PC-9 (cell line): ENCODE measurements at regions not wholly inside any gene's neighbourhood (a gene's known extent, or its start where the extent isn't known, plus 50 kb on each side); places are given as distances from the start of the nearest gene placed in this dataset.

Experiments used
- EZH2 ChIP-seq: fragments of 200-600 bp; sonication (generic); IDR thresholded peaks from 2 replicates; pipeline ENCODE4 v1.8.0; 2017; ENCODE audit warnings: antibody characterized with exemption, low read depth
- TF ChIP-seq, protein P1 (sequence below): fragments of 200-600 bp; sonication (generic); conservative IDR thresholded peaks from 2 replicates; pipeline ENCODE4 v1.6.1; 2017; ENCODE audit warnings: mixed run types, antibody characterized with exemption, mild to moderate bottlenecking, moderate library complexity

DNA sequence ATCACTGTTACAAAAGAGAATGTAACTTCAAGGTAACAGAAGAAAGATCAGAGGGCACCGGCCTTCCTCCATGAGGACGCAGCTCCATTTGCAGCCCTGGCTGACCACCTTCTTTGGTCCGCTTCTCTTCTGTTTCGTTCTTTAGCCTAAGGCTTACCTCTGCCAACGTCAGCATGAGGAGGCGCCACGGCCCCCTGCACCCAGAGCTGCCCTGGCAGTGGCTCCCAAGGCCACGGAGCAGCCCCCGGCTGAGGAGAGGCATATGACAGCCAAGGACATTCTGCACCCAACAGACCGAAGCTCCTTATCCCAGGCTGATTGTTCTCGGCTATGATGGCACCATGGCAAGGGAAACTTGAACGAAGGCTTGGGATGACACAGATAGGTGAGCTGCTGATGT, 250.3 kb downstream of the TOMM20 start:
- TF ChIP-seq, protein P1, sequence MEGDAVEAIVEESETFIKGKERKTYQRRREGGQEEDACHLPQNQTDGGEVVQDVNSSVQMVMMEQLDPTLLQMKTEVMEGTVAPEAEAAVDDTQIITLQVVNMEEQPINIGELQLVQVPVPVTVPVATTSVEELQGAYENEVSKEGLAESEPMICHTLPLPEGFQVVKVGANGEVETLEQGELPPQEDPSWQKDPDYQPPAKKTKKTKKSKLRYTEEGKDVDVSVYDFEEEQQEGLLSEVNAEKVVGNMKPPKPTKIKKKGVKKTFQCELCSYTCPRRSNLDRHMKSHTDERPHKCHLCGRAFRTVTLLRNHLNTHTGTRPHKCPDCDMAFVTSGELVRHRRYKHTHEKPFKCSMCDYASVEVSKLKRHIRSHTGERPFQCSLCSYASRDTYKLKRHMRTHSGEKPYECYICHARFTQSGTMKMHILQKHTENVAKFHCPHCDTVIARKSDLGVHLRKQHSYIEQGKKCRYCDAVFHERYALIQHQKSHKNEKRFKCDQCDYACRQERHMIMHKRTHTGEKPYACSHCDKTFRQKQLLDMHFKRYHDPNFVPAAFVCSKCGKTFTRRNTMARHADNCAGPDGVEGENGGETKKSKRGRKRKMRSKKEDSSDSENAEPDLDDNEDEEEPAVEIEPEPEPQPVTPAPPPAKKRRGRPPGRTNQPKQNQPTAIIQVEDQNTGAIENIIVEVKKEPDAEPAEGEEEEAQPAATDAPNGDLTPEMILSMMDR: no peak
- TF ChIP-seq EZH2: no peak
